ENCODE measurements at regions not wholly inside any gene's neighbourhood (a gene's known extent, or its start where the extent isn't known, plus 50 kb on each side); places are given as distances from the start of the nearest gene placed in this dataset.

DNA sequence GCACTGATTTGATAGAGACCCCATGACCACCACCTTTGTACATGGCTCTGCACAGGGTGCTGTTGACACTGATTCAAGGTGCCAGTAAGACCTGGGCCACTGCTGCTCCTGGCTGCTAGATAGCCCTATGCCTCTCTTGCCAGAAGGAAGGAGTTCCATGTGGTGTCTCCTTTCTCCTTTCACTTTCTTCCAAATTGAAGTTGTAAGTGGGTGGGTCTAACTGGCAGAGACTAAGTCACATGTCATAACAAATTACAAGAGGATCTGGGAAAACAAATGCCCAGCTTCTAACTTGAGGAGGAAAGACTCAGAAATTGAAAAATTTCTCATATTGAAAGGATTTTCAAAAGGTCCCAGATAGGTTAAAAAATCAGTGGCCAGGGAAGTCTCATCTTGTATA is 116.8 kb downstream of the TFAP2B start:
- no peak for DNase-seq (ENCODE audit: low spot score)
- Mint-ChIP-seq H3K27me3 (ENCODE audit: insufficient read depth) (no peaks in the 10 kb centered on the region), H3K9me3 (peaks cover 3% of the 10 kb centered on the region), H3K27ac (no peak overlapping the region), H3K4me3 (no peak overlapping the region), H3K36me3 (ENCODE audit: low read depth) (no peaks in the 10 kb centered on the region), H3K4me1 (ENCODE audit: low read depth) (no peaks in the 10 kb centered on the region)
- intact Hi-C loops (cut with micrococcal nuclease) = no loop called here

DNA sequence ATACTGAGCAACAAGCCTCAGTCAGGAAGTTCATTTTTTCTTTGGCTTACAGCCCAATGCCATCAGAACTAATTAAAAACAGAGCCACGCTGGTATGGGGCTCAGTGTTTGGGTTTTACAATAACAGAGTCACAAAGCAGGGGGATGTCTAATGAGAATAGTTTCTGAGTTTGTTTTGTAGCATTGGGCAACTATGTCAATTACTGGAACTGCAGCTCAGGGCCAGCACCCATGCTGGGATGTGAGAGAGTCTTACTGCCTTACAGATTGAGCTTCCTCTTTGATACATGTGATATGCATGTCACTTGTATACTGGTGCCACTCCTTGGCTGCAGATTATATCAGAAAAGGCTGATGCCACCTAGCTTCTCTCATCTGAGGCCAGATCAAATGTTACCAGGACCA is 117.6 kb downstream of the TFAP2B start:
- H3K27ac Mint-ChIP-seq = no peak overlapping the region
- no peaks in the 10 kb centered on the region for H3K4me1 Mint-ChIP-seq (ENCODE audit: low read depth)
- no peaks in the 10 kb centered on the region for H3K36me3 Mint-ChIP-seq (ENCODE audit: low read depth)
- H3K9me3 Mint-ChIP-seq = peaks cover 3% of the 10 kb centered on the region
- H3K4me3 Mint-ChIP-seq = no peak overlapping the region
- H3K27me3 Mint-ChIP-seq (ENCODE audit: insufficient read depth) = no peaks in the 10 kb centered on the region
- intact Hi-C loops (cut with micrococcal nuclease) = no loop called here
- DNase-seq (ENCODE audit: low spot score) = no peak

- Mint-ChIP-seq H3K27ac (no peak overlapping the region), H3K27me3 (ENCODE audit: insufficient read depth) (no peaks in the 10 kb centered on the region), H3K4me1 (ENCODE audit: low read depth) (no peaks in the 10 kb centered on the region), H3K36me3 (ENCODE audit: low read depth) (no peaks in the 10 kb centered on the region), H3K9me3 (peaks cover 3% of the 10 kb centered on the region), H3K4me3 (no peak overlapping the region)
- intact Hi-C loops (cut with micrococcal nuclease) = no loop called here
- no peak for DNase-seq (ENCODE audit: low spot score)
Measured at GRCh38 chr6:50939931-50940330, 121.3 kb downstream of the TFAP2B start.

DNA sequence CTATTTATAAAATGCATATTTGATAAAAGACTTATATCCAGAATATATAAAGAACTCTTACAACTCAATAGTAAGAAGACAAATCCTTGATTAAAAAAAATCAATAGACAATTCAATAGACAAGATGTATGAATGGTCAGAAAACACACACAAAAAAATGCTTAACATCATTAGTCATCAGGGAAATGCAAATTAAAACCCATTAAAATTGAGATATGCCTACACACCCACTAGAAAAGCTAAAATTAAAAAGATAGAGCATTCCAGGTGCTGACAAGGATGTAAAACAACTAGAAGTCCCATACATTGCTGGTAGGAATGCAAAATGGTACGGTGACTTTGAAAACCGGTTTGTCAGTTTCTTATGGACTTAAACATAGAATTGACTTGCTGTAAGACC is 127.1 kb downstream of the TFAP2B start:
- Mint-ChIP-seq H3K27me3 (ENCODE audit: insufficient read depth) (no peaks in the 10 kb centered on the region), H3K9me3 (no peaks in the 10 kb centered on the region), H3K4me1 (ENCODE audit: low read depth) (no peaks in the 10 kb centered on the region), H3K36me3 (ENCODE audit: low read depth) (no peaks in the 10 kb centered on the region), H3K4me3 (no peak overlapping the region), H3K27ac (no peak overlapping the region)
- intact Hi-C loops (cut with micrococcal nuclease) = no loop called here
- DNase-seq (ENCODE audit: low spot score) = no peak

DNA sequence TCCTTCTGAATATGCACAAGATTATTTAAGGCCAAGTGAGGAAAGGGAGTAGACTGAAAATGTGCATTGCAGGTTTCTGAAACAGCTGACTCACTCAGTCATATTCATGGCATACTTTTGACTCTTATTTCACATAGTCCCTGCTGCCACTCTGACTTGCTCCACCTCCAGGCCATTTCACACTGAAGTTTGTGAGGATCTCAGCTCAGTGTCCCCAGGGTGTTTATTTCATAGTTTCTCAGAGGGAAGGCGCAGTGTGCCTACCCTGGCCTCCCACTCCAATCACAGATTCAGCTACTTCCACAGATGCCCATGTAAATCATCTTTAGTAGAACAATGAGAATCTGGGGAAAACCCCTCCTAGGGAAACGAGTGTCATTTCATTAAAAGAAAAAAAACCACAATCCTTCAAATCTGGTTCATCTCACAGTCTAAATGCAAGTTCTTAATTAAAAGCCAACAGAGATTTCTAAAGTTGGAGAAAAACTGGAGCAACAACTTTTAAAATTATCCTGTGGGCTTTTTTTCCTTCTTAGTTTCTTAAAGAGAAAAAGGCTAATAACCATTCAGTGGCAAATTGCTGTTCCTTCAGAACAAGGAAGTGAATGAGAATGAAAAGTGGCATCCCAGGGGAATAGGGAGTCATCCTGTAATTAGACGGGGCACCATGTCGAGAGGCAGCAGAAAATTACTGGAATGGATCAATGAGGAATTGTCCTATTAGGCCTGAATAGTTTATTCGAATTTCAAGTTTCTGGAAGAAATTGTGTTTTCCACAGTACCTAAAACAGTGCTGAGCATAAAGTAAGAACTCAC is 133.6 kb downstream of the TFAP2B start:
- no peaks in the 10 kb centered on the region for H3K9me3 Mint-ChIP-seq
- intact Hi-C loops (cut with micrococcal nuclease) = no loop called here
- no peaks in the 10 kb centered on the region for H3K27me3 Mint-ChIP-seq (ENCODE audit: insufficient read depth)
- no peaks in the 10 kb centered on the region for H3K4me1 Mint-ChIP-seq (ENCODE audit: low read depth)
- DNase-seq (ENCODE audit: low spot score) = no peak
- no peak overlapping the region for H3K27ac Mint-ChIP-seq
- H3K36me3 Mint-ChIP-seq (ENCODE audit: low read depth) = no peaks in the 10 kb centered on the region
- no peak overlapping the region for H3K4me3 Mint-ChIP-seq

GRCh38 chr6:50956014-50956413 is 137.3 kb downstream of the TFAP2B start:
- no peak for DNase-seq (ENCODE audit: low spot score)
- Mint-ChIP-seq H3K9me3 (no peaks in the 10 kb centered on the region), H3K36me3 (ENCODE audit: low read depth) (no peaks in the 10 kb centered on the region), H3K27ac (no peak overlapping the region), H3K4me3 (no peak overlapping the region), H3K27me3 (ENCODE audit: insufficient read depth) (no peaks in the 10 kb centered on the region), H3K4me1 (ENCODE audit: low read depth) (no peaks in the 10 kb centered on the region)
- intact Hi-C loops (cut with micrococcal nuclease) = no loop called here

GRCh38 chr6:50958148-50958697 is 139.6 kb downstream of the TFAP2B start:
- no peaks in the 10 kb centered on the region for H3K27me3 Mint-ChIP-seq (ENCODE audit: insufficient read depth)
- intact Hi-C loops (cut with micrococcal nuclease) = no loop called here
- no peaks in the 10 kb centered on the region for H3K9me3 Mint-ChIP-seq
- no peak overlapping the region for H3K4me3 Mint-ChIP-seq
- no peak overlapping the region for H3K27ac Mint-ChIP-seq
- no peaks in the 10 kb centered on the region for H3K4me1 Mint-ChIP-seq (ENCODE audit: low read depth)
- no peak for DNase-seq (ENCODE audit: low spot score)
- H3K36me3 Mint-ChIP-seq (ENCODE audit: low read depth) = no peaks in the 10 kb centered on the region

GRCh38 chr6:50959081-50959641 is 140.5 kb downstream of the TFAP2B start:
- no peak overlapping the region for H3K4me3 Mint-ChIP-seq
- no peaks in the 10 kb centered on the region for H3K27me3 Mint-ChIP-seq (ENCODE audit: insufficient read depth)
- DNase-seq (ENCODE audit: low spot score) = no peak
- no peaks in the 10 kb centered on the region for H3K4me1 Mint-ChIP-seq (ENCODE audit: low read depth)
- intact Hi-C loops (cut with micrococcal nuclease) = no loop called here
- H3K27ac Mint-ChIP-seq = no peak overlapping the region
- no peaks in the 10 kb centered on the region for H3K9me3 Mint-ChIP-seq
- H3K36me3 Mint-ChIP-seq (ENCODE audit: low read depth) = no peaks in the 10 kb centered on the region

DNA sequence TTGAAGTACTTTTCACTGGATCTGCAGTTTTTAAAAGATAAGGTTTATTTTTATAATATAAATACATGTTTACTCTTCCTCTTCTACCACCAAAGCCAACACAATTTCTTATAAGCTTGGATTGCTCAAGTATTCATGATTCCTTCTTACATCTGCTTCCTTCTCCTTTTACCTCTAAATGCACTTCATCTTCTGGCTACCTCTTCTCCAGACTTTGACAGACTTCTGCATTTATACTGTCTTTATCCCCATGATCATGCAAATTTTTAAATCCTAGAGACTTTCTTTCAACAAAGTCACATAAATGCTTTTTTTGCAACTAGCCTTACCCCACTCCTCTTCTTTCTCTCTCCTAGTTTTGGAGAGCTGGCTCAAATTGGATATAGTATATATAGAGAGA is 142.9 kb downstream of the TFAP2B start:
- Mint-ChIP-seq H3K27me3 (ENCODE audit: insufficient read depth) (no peaks in the 10 kb centered on the region), H3K27ac (no peak overlapping the region)

DNA sequence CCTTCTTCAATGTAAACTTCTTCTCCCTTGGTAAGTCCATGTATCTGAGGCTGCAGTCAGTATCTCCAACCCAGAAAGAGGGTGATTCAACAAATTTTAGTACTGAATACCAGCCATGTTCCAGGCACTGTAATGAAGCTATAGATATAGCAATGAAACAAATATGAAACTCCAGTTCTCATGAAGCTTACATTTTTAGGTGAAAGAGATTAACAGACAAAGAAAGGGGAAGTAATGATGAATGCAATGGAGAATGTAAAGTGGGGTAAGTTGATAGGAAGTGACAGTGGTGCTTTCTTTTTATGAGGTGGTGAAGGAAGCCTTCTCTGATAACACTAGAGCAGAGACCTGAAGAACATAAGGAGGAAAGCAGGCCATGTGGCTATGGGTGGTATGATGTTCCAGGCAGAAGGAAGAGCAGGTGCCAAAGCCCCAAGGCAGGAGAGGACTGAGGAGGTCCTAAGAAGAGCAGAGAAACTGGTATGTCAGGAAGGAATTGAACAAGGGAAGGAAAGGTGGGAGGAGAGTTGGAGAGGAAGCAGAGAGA is 143.6 kb downstream of the TFAP2B start:
- Mint-ChIP-seq H3K36me3 (ENCODE audit: low read depth) (no peaks in the 10 kb centered on the region), H3K9me3 (no peaks in the 10 kb centered on the region), H3K4me3 (no peak overlapping the region), H3K27ac (no peak overlapping the region), H3K4me1 (ENCODE audit: low read depth) (no peaks in the 10 kb centered on the region), H3K27me3 (ENCODE audit: insufficient read depth) (no peaks in the 10 kb centered on the region)
- intact Hi-C loops (cut with micrococcal nuclease) = no loop called here
- no peak for DNase-seq (ENCODE audit: low spot score)

More for the DNA sequence above, 142.9 kb downstream of the TFAP2B start:
- DNase-seq (ENCODE audit: low spot score) = no peak
- Mint-ChIP-seq H3K9me3 (no peaks in the 10 kb centered on the region), H3K4me3 (no peak overlapping the region), H3K4me1 (ENCODE audit: low read depth) (no peaks in the 10 kb centered on the region), H3K36me3 (ENCODE audit: low read depth) (no peaks in the 10 kb centered on the region)
- intact Hi-C loops (cut with micrococcal nuclease) = no loop called here

DNA sequence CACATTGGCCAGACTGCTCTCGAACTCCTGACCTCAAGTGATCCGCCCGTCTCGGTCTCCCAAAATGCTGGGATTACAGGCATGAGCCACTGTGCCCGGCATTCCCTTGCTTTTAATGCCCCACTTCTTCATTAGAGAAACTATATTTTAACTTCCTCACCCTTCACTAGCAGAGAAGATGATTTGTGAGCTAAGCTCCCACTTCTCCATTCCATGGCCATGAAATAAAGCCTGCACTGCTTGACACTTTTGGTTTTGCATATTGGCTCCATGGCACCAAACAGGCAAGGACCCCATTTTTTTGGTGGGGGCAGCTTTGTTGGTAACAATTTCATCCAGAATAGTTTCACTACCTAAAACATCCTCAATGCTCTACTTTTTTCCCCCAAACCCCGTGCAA is 145.3 kb downstream of the TFAP2B start:
- Mint-ChIP-seq H3K27me3 (ENCODE audit: insufficient read depth) (no peaks in the 10 kb centered on the region), H3K27ac (no peak overlapping the region), H3K9me3 (no peaks in the 10 kb centered on the region), H3K4me1 (ENCODE audit: low read depth) (no peaks in the 10 kb centered on the region), H3K36me3 (ENCODE audit: low read depth) (no peaks in the 10 kb centered on the region), H3K4me3 (no peak overlapping the region)
- intact Hi-C loops (cut with micrococcal nuclease) = no loop called here
- DNase-seq (ENCODE audit: low spot score) = no peak

GRCh38 chr6:50965495-50965894 is 146.8 kb downstream of the TFAP2B start:
- H3K27ac Mint-ChIP-seq = no peak overlapping the region
- intact Hi-C loops (cut with micrococcal nuclease) = no loop called here
- H3K36me3 Mint-ChIP-seq (ENCODE audit: low read depth) = no peaks in the 10 kb centered on the region
- no peaks in the 10 kb centered on the region for H3K9me3 Mint-ChIP-seq
- no peak for DNase-seq (ENCODE audit: low spot score)
- H3K4me1 Mint-ChIP-seq (ENCODE audit: low read depth) = no peaks in the 10 kb centered on the region
- H3K27me3 Mint-ChIP-seq (ENCODE audit: insufficient read depth) = no peaks in the 10 kb centered on the region
- H3K4me3 Mint-ChIP-seq = no peak overlapping the region

- H3K27ac Mint-ChIP-seq = peak overlapping the region; percentile 34
- intact Hi-C loops (cut with micrococcal nuclease) = no loop called here
- no peaks in the 10 kb centered on the region for H3K27me3 Mint-ChIP-seq (ENCODE audit: insufficient read depth)
- H3K4me3 Mint-ChIP-seq = no peak overlapping the region
- H3K36me3 Mint-ChIP-seq (ENCODE audit: low read depth) = no peaks in the 10 kb centered on the region
- no peaks in the 10 kb centered on the region for H3K4me1 Mint-ChIP-seq (ENCODE audit: low read depth)
- DNase-seq (ENCODE audit: low spot score) = no peak
- H3K9me3 Mint-ChIP-seq = no peaks in the 10 kb centered on the region
Measured at GRCh38 chr6:50966532-50966931, 147.9 kb downstream of the TFAP2B start.

All from activated T-helper 1 cell treated with anti-CD3 and anti-CD28 coated beads, Interleukin-12 subunit alpha, Interleukin-12 subunit beta, Interleukin-2, Interleukin-4 antibody, amounts not matched to agents 30 ng/mL and 10 ng/mL and 1 ng/mL, durations not matched to agents 14 hours and 24 hours and 36 hours (primary cell).